Bronchial epithelial cell (primary cell): ENCODE measurements at regions not wholly inside any gene's neighbourhood (a gene's known extent, or its start where the extent isn't known, plus 50 kb on each side); places are given as distances from the start of the nearest gene placed in this dataset.
A peak's percentile ranks its signal among the peaks of the same experiment; 100 is the strongest.

ENCODE experiments used
- DNase-seq: peaks from one replicate; pipeline ENCODE4 v3.0.0-alpha.2; 2010; ENCODE audit warnings: low read depth
- FAIRE-seq: peaks from 2 replicates; lab custom pipeline; 2011; peaks lifted over from hg19 to GRCh38; lab: Jason Lieb, UNC
- H3K27me3 ChIP-seq: 2 replicates; pipeline ENCODE4 v1.5.1; 2011; ENCODE audit warnings: low read length; ENCODE audit not compliant: control insufficient read depth, insufficient read depth
- H3K36me3 ChIP-seq: 2 replicates; pipeline ENCODE4 v1.5.1; 2011; ENCODE audit warnings: low read length; ENCODE audit not compliant: control insufficient read depth, insufficient read depth
- H3K4me3 ChIP-seq: 2 replicates; pipeline ENCODE4 v1.5.1; 2011; ENCODE audit warnings: mild to moderate bottlenecking, low read depth, low read length, control low read depth
- TF ChIP-seq, protein P1 (sequence below): IDR thresholded peaks from 2 replicates; pipeline ENCODE4 v1.5.1; 2011; ENCODE audit warnings: mild to moderate bottlenecking, moderate library complexity, low read length, control low read depth, inconsistent platforms; ENCODE audit not compliant: insufficient read depth, severe bottlenecking

DNA sequence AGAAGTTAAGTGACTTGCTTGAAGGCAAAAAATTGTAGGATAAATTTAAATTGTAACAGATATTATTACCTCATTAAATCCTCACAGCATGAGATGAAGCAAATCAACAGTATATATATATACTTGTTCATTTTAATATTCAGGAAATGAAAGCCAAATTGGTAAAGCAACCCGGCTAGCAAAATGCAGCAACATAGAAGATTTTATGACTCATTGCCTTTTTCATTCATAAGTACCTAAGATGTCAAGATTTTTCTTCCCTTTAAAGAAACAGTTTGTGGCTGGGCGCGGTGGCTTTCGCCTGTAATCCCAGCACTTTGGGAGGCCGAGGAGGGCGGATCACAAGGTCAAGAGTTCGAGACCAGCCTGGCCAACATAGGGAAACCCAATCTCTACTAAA is 190.5 kb upstream of the NRIP1 start:
- FAIRE-seq: no peak
- Histone ChIP-seq H3K4me3 (no peak overlapping the region), H3K27me3 (no peaks in the 10 kb centered on the region), H3K36me3 (no peaks in the 10 kb centered on the region)
- peak; percentile 26 for DNase-seq
- TF ChIP-seq, protein P1, sequence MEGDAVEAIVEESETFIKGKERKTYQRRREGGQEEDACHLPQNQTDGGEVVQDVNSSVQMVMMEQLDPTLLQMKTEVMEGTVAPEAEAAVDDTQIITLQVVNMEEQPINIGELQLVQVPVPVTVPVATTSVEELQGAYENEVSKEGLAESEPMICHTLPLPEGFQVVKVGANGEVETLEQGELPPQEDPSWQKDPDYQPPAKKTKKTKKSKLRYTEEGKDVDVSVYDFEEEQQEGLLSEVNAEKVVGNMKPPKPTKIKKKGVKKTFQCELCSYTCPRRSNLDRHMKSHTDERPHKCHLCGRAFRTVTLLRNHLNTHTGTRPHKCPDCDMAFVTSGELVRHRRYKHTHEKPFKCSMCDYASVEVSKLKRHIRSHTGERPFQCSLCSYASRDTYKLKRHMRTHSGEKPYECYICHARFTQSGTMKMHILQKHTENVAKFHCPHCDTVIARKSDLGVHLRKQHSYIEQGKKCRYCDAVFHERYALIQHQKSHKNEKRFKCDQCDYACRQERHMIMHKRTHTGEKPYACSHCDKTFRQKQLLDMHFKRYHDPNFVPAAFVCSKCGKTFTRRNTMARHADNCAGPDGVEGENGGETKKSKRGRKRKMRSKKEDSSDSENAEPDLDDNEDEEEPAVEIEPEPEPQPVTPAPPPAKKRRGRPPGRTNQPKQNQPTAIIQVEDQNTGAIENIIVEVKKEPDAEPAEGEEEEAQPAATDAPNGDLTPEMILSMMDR: no peak

DNA sequence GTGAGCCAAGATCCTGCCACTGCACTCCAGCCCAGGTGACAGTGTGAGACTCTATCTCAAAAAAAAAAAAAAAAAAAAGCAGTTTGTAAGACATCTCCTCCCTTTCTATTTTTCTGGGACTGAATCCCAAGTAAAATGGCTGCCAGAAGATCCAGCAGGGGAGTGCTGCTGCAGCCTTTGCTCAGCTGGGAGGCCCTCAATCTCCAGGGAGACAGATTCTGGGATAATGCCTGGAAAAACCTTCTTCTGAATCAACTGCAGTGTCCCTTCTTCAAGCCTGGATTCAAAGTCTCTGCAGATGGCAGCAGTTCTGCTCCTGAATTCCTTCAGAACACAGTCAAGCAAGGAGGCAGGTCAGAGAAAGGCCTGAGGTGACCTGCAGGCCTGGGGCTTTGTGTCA is 191.0 kb upstream of the NRIP1 start:
- H3K27me3 ChIP-seq: no peaks in the 10 kb centered on the region
- no peaks in the 10 kb centered on the region for H3K36me3 ChIP-seq
- H3K4me3 ChIP-seq: no peak overlapping the region
- no peak for FAIRE-seq
- TF ChIP-seq, protein P1: no peak
- no peak for DNase-seq

DNA sequence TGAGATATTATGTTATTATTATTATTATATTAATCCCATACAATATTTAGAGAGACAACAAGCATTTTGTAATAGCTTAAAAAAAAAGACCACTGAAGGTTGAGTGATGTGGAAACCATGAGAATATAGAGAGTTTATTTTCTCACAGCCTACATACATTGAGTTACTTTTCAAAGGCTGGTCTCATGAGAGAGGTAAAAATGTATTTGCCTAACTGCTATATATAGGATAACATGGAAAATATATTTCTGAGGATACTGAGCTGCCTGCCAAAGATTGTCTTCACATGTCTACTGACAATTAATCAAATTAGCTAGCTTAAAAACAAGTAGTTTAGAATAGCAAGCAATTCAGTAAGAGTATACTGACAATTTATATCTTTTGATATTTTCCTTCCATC is 192.2 kb upstream of the NRIP1 start:
- no peak for FAIRE-seq

DNA sequence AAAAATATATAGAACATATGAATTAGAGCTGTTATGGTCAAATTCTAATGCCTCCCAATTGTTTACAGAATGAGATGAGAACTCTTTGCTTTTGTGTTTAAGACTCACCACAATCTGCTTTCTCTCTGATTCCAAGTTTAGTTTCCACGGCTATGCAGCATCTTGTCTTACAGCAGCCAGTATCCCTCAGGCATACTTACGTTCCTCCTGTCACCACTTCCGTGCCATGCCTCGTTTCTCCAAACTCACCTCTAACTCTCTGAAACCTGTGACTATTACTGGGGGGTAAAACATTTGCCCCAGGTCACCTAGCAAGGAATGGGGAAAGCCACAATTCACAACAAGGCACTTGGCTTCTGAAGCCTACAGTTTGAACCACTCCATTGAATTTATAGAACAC is 192.8 kb upstream of the NRIP1 start:
- no peaks in the 10 kb centered on the region for H3K27me3 ChIP-seq
- H3K36me3 ChIP-seq: no peaks in the 10 kb centered on the region
- no peak for FAIRE-seq
- TF ChIP-seq, protein P1: no peak
- DNase-seq: no peak
- no peak overlapping the region for H3K4me3 ChIP-seq

More for the DNA sequence above, 192.2 kb upstream of the NRIP1 start:
- no peak for DNase-seq
- Histone ChIP-seq H3K36me3 (no peaks in the 10 kb centered on the region), H3K27me3 (no peaks in the 10 kb centered on the region), H3K4me3 (no peak overlapping the region)
- TF ChIP-seq, protein P1: no peak

DNA sequence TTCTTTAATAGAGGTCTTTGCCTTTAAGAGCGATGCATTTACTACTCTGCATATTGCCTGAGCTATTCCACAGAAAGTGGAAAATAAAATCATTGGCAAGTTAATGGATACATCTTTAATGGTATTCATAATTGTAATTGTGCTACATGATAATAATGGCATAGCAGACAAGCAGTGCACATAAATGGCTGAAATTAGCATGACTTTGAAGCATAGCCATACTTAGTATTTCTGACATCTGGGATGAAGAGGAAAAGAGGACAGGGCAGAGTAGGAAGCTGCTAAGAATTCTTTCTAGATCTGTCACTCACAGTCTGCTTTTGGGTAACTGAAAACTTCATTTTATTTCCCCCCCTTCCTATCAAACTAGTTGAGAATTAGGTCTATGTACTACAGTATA is 195.0 kb upstream of the NRIP1 start:
- no peak for FAIRE-seq
- TF ChIP-seq, protein P1: no peak
- no peaks in the 10 kb centered on the region for H3K36me3 ChIP-seq

DNA sequence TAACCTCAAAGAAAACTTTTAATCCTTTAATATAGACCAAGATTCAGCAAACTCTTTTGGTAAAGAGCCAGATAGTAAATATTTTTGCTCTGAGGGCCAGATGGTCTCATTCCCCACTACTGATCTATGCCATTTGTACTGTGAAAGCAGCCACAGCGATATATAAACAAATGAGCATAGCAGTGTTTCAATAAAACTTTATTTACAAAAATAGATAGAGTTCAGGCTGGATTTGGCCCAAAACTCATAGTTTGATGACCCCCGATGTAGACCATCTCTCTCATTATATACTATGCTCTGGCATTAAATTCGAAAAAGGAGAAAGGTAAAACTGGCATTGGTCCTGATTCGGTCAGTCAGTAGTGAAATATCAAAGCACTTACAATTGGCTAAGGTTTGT is 195.8 kb upstream of the NRIP1 start:
- TF ChIP-seq, protein P1: no peak
- Histone ChIP-seq H3K4me3 (no peak overlapping the region), H3K27me3 (no peaks in the 10 kb centered on the region), H3K36me3 (no peaks in the 10 kb centered on the region)
- DNase-seq (no peak), FAIRE-seq (no peak)

More for the DNA sequence above, 195.0 kb upstream of the NRIP1 start:
- no peaks in the 10 kb centered on the region for H3K27me3 ChIP-seq
- DNase-seq: no peak
- no peak overlapping the region for H3K4me3 ChIP-seq
